DND-41 (cell line): ENCODE measurements at regions not wholly inside any gene's neighbourhood (a gene's known extent, or its start where the extent isn't known, plus 50 kb on each side); places are given as distances from the start of the nearest gene placed in this dataset.
A peak's percentile ranks its signal among the peaks of the same experiment; 100 is the strongest.

Source experiments
- ATAC-seq: fragments of 200-7000 bp; cut with Tn5 transposase; 3 replicates; pipeline ENCODE4 v1.9.1; 2021; ENCODE audit warnings: low read depth; ENCODE audit not compliant: insufficient read depth
- DNase-seq: peaks from one replicate; pipeline ENCODE4 v3.0.0-alpha.2; 2020
- H2AFZ ChIP-seq: 2 replicates; pipeline ENCODE4 v1.6.0; 2012; ENCODE audit warnings: low read depth, low read length
- H3K27ac ChIP-seq: 2 replicates; pipeline ENCODE4 v1.5.1; 2012; ENCODE audit warnings: low read length, inconsistent platforms
- H3K27me3 ChIP-seq: fragments of 200-600 bp; sonication (generic); 2 replicates; pipeline ENCODE4 v1.6.0; 2012; ENCODE audit warnings: low read length, mild to moderate bottlenecking, inconsistent platforms; ENCODE audit not compliant: insufficient read depth, poor library complexity
- H3K36me3 ChIP-seq: 2 replicates; pipeline ENCODE4 v1.5.1; 2012; ENCODE audit warnings: low read length, inconsistent platforms; ENCODE audit not compliant: insufficient read depth
- H3K4me1 ChIP-seq: 2 replicates; pipeline ENCODE4 v1.5.1; 2012; ENCODE audit warnings: mild to moderate bottlenecking, low read length; ENCODE audit not compliant: insufficient read depth
- H3K4me2 ChIP-seq: 2 replicates; pipeline ENCODE4 v1.6.0; 2012; ENCODE audit warnings: mild to moderate bottlenecking, moderate library complexity, low read length, inconsistent platforms; ENCODE audit not compliant: insufficient read depth
- H3K4me3 ChIP-seq, 2 experiments: fragments of 200-600 bp in 1 of 2; shearing (Covaris generic) in 1 of 2; 2 replicates each; pipeline ENCODE4 v1.5.1; 2012 to 2016; ENCODE audit warnings: inconsistent platforms in 2 of 2, low read length in 2 of 2, mild to moderate bottlenecking in 2 of 2, low read depth in 1 of 2, moderate library complexity in 1 of 2
- H3K79me2 ChIP-seq: 2 replicates; pipeline ENCODE4 v1.6.0; 2012; ENCODE audit warnings: low read length, inconsistent platforms; ENCODE audit not compliant: insufficient read depth
- H3K9ac ChIP-seq: 2 replicates; pipeline ENCODE4 v1.6.0; 2012; ENCODE audit warnings: low read depth, mild to moderate bottlenecking, inconsistent platforms, low read length, moderate library complexity
- H3K9me3 ChIP-seq: 2 replicates; pipeline ENCODE4 v1.5.1; 2012; ENCODE audit warnings: low read length, moderate library complexity, mild to moderate bottlenecking, inconsistent platforms; ENCODE audit not compliant: insufficient read depth, severe bottlenecking
- H4K20me1 ChIP-seq: 2 replicates; pipeline ENCODE4 v1.6.0; 2012; ENCODE audit warnings: low read length; ENCODE audit not compliant: insufficient read depth
- EZH2 ChIP-seq: IDR thresholded peaks from 3 replicates; pipeline ENCODE4 v1.6.1; 2012; ENCODE audit warnings: borderline replicate concordance, low read depth, mild to moderate bottlenecking, moderate library complexity, low read length, inconsistent platforms; ENCODE audit not compliant: severe bottlenecking
- TF ChIP-seq, protein P1 (sequence below): IDR thresholded peaks from 2 replicates; pipeline ENCODE4 v1.5.1; 2012; ENCODE audit warnings: borderline replicate concordance, low read length, moderate library complexity, mild to moderate bottlenecking; ENCODE audit not compliant: poor library complexity, severe bottlenecking; ENCODE audit errors: extremely low read depth

DNA sequence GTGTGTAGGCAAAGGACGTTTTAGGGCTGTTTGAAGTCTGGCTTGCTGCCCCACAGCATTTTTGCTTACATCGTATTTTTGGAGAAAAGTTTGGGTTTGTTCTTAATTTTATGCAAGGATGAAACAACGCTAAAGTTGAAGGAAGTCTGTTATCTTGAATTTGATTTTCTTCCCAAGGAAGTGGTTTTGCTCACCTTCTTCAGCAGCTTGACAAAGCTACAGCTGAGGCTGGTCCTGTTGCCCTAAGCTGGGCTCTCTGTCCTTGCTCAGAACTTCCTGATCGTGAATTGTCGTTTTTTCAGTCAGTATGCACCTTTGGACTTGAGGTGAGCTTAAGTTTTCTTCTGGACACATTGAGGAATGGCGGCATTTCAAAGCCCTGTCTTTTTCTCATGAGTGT, 62.1 kb upstream of the GSX1 start:
- no peaks in the 10 kb centered on the region for H3K9me3 ChIP-seq
- no peaks in the 10 kb centered on the region for H3K79me2 ChIP-seq
- H3K27ac ChIP-seq, result peak overlapping the region; percentile 90
- peak; percentile 66 for DNase-seq
- H2AFZ ChIP-seq, result peak overlapping the region; percentile 75
- peaks cover 28% of the 10 kb centered on the region for H3K4me1 ChIP-seq
- H3K36me3 ChIP-seq, result no peaks in the 10 kb centered on the region
- H4K20me1 ChIP-seq, result no peaks in the 10 kb centered on the region
- no peaks in the 10 kb centered on the region for H3K27me3 ChIP-seq
- H3K9ac ChIP-seq, result peak overlapping the region; percentile 36
- no peak for TF ChIP-seq EZH2
- TF ChIP-seq, protein P1, sequence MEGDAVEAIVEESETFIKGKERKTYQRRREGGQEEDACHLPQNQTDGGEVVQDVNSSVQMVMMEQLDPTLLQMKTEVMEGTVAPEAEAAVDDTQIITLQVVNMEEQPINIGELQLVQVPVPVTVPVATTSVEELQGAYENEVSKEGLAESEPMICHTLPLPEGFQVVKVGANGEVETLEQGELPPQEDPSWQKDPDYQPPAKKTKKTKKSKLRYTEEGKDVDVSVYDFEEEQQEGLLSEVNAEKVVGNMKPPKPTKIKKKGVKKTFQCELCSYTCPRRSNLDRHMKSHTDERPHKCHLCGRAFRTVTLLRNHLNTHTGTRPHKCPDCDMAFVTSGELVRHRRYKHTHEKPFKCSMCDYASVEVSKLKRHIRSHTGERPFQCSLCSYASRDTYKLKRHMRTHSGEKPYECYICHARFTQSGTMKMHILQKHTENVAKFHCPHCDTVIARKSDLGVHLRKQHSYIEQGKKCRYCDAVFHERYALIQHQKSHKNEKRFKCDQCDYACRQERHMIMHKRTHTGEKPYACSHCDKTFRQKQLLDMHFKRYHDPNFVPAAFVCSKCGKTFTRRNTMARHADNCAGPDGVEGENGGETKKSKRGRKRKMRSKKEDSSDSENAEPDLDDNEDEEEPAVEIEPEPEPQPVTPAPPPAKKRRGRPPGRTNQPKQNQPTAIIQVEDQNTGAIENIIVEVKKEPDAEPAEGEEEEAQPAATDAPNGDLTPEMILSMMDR, result no peak
- peak overlapping the region; percentile 59 for H3K4me2 ChIP-seq
- ATAC-seq, result peak; percentile 94
- H3K4me3 ChIP-seq, result peak overlapping the region in 1 of 2 experiments; percentile 25; a peak in 2 of 4 replicates
